ENCODE measurements at regions not wholly inside any gene's neighbourhood (a gene's known extent, or its start where the extent isn't known, plus 50 kb on each side); places are given as distances from the start of the nearest gene placed in this dataset.

GRCh38 chr12:40436564-40436963 lies 211.8 kb downstream of the LRRK2 start:
- TF ChIP-seq POLR2AphosphoS5 (IDR thresholded peaks at IDR 0.05; ENCODE audit: low read depth, low read length): no peak
- no peak for TF ChIP-seq POLR2A (IDR thresholded peaks at IDR 0.05; ENCODE audit: low read depth, low read length)
